HL-60 (cell line): ENCODE measurements at regions not wholly inside any gene's neighbourhood (a gene's known extent, or its start where the extent isn't known, plus 50 kb on each side); places are given as distances from the start of the nearest gene placed in this dataset.

Experiments used
- CTCF ChIP-seq: IDR thresholded peaks from one replicate; pipeline ENCODE4 v1.5.1; 2011; ENCODE audit warnings: low read length, control low read depth, inconsistent platforms; ENCODE audit not compliant: insufficient read depth
- GABPA ChIP-seq: IDR thresholded peaks from 2 replicates; pipeline ENCODE4 v1.6.1; 2012; ENCODE audit warnings: low read depth
- POLR2AphosphoS5 ChIP-seq: IDR thresholded peaks from 2 replicates; pipeline ENCODE4 v1.6.1; 2012; ENCODE audit warnings: low read depth
- SPI1 ChIP-seq: IDR thresholded peaks from 2 replicates; pipeline ENCODE4 v1.6.1; 2012; ENCODE audit warnings: low read depth, mild to moderate bottlenecking, borderline replicate concordance

GRCh38 chr11:27263046-27263445 lies 100.0 kb downstream of the CCDC34 start:
- TF ChIP-seq CTCF, result no peak
- TF ChIP-seq SPI1, result no peak
- TF ChIP-seq POLR2AphosphoS5, result no peak
- TF ChIP-seq GABPA, result no peak
